Spleen (tissue), 11 donors: ENCODE measurements at regions not wholly inside any gene's neighbourhood (a gene's known extent, or its start where the extent isn't known, plus 50 kb on each side); places are given as distances from the start of the nearest gene placed in this dataset.

Experiments used
- DNase-seq: peaks from one replicate; pipeline ENCODE4 v3.0.0-alpha.2; 2020
- H3K27ac ChIP-seq, 8 donors: fragments of 200-600 bp; sonication (generic) in 7 of 8; 1 replicate in 4 of 8; 2 replicates in 4 of 8; pipeline versions ENCODE4 v1.5.0 to v1.8.0; 2016 to 2021; ENCODE audit warnings: inconsistent platforms in 4 of 8, mild to moderate bottlenecking in 4 of 8, moderate library complexity in 1 of 8
- H3K27me3 ChIP-seq, 7 donors: fragments of 200-600 bp; sonication (generic) in 6 of 7; replicated peaks in 1 of 7; 1 replicate in 4 of 7; 2 replicates in 3 of 7; pipeline versions ENCODE4 v1.5.0 to v1.8.0; 2016 to 2021; ENCODE audit warnings: inconsistent platforms in 3 of 7, mild to moderate bottlenecking in 1 of 7
- H3K36me3 ChIP-seq, 6 donors: fragments of 200-600 bp; sonication (generic) in 5 of 6; 1 replicate in 4 of 6; 2 replicates in 2 of 6; pipeline versions ENCODE4 v1.5.0 to v1.8.0; 2016 to 2021; ENCODE audit warnings: inconsistent platforms in 2 of 6
- H3K4me1 ChIP-seq, 6 donors: fragments of 200-600 bp; sonication (generic) in 5 of 6; 1 replicate in 3 of 6; 2 replicates in 3 of 6; pipeline versions ENCODE4 v1.5.0 to v1.8.0; 2016 to 2021; ENCODE audit warnings: inconsistent platforms in 3 of 6
- H3K4me3 ChIP-seq, 8 donors: fragments of 200-600 bp; sonication (generic) in 7 of 8; 1 replicate in 4 of 8; 2 replicates in 4 of 8; pipeline versions ENCODE4 v1.5.0 to v1.8.0; 2016 to 2021; ENCODE audit warnings: inconsistent platforms in 4 of 8, mild to moderate bottlenecking in 4 of 8, moderate library complexity in 2 of 8
- H3K9me3 ChIP-seq, 8 donors: fragments of 200-600 bp; sonication (generic) in 7 of 8; 1 replicate in 4 of 8; 2 replicates in 4 of 8; pipeline versions ENCODE4 v1.5.0 to v1.8.0; 2016 to 2021; ENCODE audit warnings: inconsistent platforms in 4 of 8
- CTCF ChIP-seq, 11 experiments: fragments of 200-600 bp in 7 of 11; fragments of 450-650 bp in 4 of 11; sonication (generic) in 4 of 11; IDR thresholded peaks in 8 of 11; conservative IDR thresholded peaks in 3 of 11; 1 replicate in 7 of 11; 2 replicates in 4 of 11; pipeline versions ENCODE4 v1.4.0 to v1.8.0; 2016 to 2021; ENCODE audit warnings: antibody characterized with exemption in 11 of 11, inconsistent platforms in 4 of 11, mild to moderate bottlenecking in 1 of 11
- POLR2A ChIP-seq, 3 donors: fragments of 450-650 bp; IDR thresholded peaks; one replicate each; pipeline ENCODE4 v1.5.1; 2017; ENCODE audit warnings: antibody characterized with exemption in 3 of 3, mild to moderate bottlenecking in 1 of 3
- POLR2AphosphoS5 ChIP-seq, 3 donors: sonication (generic); formaldehyde crosslinking; IDR thresholded peaks; one replicate each; pipeline ENCODE4 v1.5.1; 2017; ENCODE audit warnings: antibody characterized with exemption in 3 of 3
- WGBS, 5 donors: extraction: QIAGEN DNeasy Blood & Tissue Kit in 3 of 5; methylation state at CpG; one replicate each; pipeline versions ENCODE4 v1.1.5 to v1.1.7; 2013 to 2018; 5-methylcytosine and 5-hydroxymethylcytosine counted together
- intact Hi-C: fragments of 100-400 bp; cut with DNase I; formaldehyde crosslinking; loops from one replicate; pipeline ENCODE4 v1.15.0; 2023; ENCODE audit warnings: low total_unique reads
- donor health status: healthy with polysubstance abuse.
- donor health status: DM: no; HTN: no; CAD: no; lungs with moderate emphysema.
- donor health status: DM: no; HTN: no; CAD: no.
- donor health status: Bipolar disorder and iron deficiency.
- donor health status: healthy.
- donor health status: DM: no; HTN: no; CAD: no.
- donor health status: DM: yes; HTN: yes; CAD: no.

GRCh38 chr7:65233409-65234034, 140.1 kb upstream of the ZNF92 start:
- no peak for DNase-seq
- Histone ChIP-seq H3K4me1 (no peaks in the 10 kb centered on the region), H3K27ac (no peak overlapping the region), H3K4me3 (no peak overlapping the region), H3K27me3 (peaks cover 0 to 15% (median 0%) of the 10 kb centered on the region in 7 donors), H3K36me3 (no peaks in the 10 kb centered on the region), H3K9me3 (no peaks in the 10 kb centered on the region)
- TF ChIP-seq POLR2AphosphoS5 (IDR thresholded peaks at IDR 0.05) = no peak
- no peak for TF ChIP-seq CTCF (IDR thresholded peaks at IDR 0.05 in 8 of 11, conservative IDR thresholded peaks at IDR 0.05 in 3 of 11)
- TF ChIP-seq POLR2A (IDR thresholded peaks at IDR 0.05) = no peak
- intact Hi-C loops = no loop called here
- 28 to 44% (median 32%) methylated on average over 2 of the region's 2 CpGs for WGBS, 5 donors

GRCh38 chr7:65230231-65230630, 143.4 kb upstream of the ZNF92 start:
- TF ChIP-seq POLR2AphosphoS5 (IDR thresholded peaks at IDR 0.05) (no peak), POLR2A (IDR thresholded peaks at IDR 0.05) (no peak), CTCF (IDR thresholded peaks at IDR 0.05 in 8 of 11, conservative IDR thresholded peaks at IDR 0.05 in 3 of 11) (no peak)
- no peak for DNase-seq
- no peaks in the 10 kb centered on the region for H3K36me3 ChIP-seq
- WGBS, 5 donors = 82 to 96% (median 91%) methylated on average over 1 of the region's 1 CpG
- no peak overlapping the region for H3K4me3 ChIP-seq
- no peaks in the 10 kb centered on the region for H3K9me3 ChIP-seq
- H3K4me1 ChIP-seq = no peaks in the 10 kb centered on the region
- intact Hi-C loops = no loop called here
- no peaks in the 10 kb centered on the region for H3K27me3 ChIP-seq
- H3K27ac ChIP-seq = no peak overlapping the region

GRCh38 chr7:65225422-65226006, 148.1 kb upstream of the ZNF92 start:
- no peak for TF ChIP-seq POLR2A (IDR thresholded peaks at IDR 0.05)
- TF ChIP-seq POLR2AphosphoS5 (IDR thresholded peaks at IDR 0.05) = no peak
- no peak for TF ChIP-seq CTCF (IDR thresholded peaks at IDR 0.05 in 8 of 11, conservative IDR thresholded peaks at IDR 0.05 in 3 of 11)
- DNase-seq = no peak
- H3K36me3 ChIP-seq = no peaks in the 10 kb centered on the region
- H3K27ac ChIP-seq = no peak overlapping the region
- H3K27me3 ChIP-seq = no peaks in the 10 kb centered on the region
- intact Hi-C loops = no loop called here
- H3K4me3 ChIP-seq = no peak overlapping the region
- WGBS, 5 donors = 95 to 97% (median 96%) methylated on average over 6 of the region's 6 CpGs
- no peaks in the 10 kb centered on the region for H3K9me3 ChIP-seq
- no peaks in the 10 kb centered on the region for H3K4me1 ChIP-seq

GRCh38 chr7:65222655-65223054, 151.0 kb upstream of the ZNF92 start:
- H3K36me3 ChIP-seq = no peaks in the 10 kb centered on the region
- no peaks in the 10 kb centered on the region for H3K4me1 ChIP-seq
- WGBS, 5 donors = 84 to 91% (median 90%) methylated on average over 4 of the region's 4 CpGs
- DNase-seq = no peak
- no peaks in the 10 kb centered on the region for H3K27me3 ChIP-seq
- intact Hi-C loops = no loop called here
- H3K27ac ChIP-seq = no peak overlapping the region
- no peaks in the 10 kb centered on the region for H3K9me3 ChIP-seq
- H3K4me3 ChIP-seq = no peak overlapping the region
- TF ChIP-seq POLR2AphosphoS5 (IDR thresholded peaks at IDR 0.05) (no peak), POLR2A (IDR thresholded peaks at IDR 0.05) (no peak), CTCF (IDR thresholded peaks at IDR 0.05 in 8 of 11, conservative IDR thresholded peaks at IDR 0.05 in 3 of 11) (no peak)
